GM20000 (cell line): ENCODE measurements at regions not wholly inside any gene's neighbourhood (a gene's known extent, or its start where the extent isn't known, plus 50 kb on each side); places are given as distances from the start of the nearest gene placed in this dataset.

Experiments used
- DNase-seq: peaks from one replicate; pipeline ENCODE4 v3.0.0; 2012; ENCODE audit warnings: low spot score
- TF ChIP-seq, protein P1 (sequence below): IDR thresholded peaks from 2 replicates; pipeline ENCODE4 v1.5.1; 2012; ENCODE audit warnings: mild to moderate bottlenecking, control low read depth; ENCODE audit errors: extremely low read depth, missing control alignments

DNA sequence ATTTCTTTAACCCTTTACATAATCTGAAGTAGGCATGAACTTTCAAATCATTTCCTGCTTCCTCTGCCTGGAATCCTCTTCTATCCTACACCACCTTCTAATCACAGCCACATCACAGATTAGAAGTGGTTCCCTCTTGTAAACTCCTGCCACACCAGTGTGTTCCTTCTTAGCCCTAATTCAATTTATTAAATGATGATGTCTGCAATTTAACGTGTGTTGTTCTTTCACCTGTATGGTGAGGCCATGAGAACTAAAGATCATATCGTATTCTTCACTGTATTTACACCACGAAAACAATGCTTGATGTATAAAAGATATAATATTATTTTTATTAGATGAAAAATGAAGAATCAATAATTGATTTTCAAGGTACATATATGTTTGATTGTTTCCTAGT lies 494.3 kb downstream of the EPHA4 start:
- TF ChIP-seq, protein P1, sequence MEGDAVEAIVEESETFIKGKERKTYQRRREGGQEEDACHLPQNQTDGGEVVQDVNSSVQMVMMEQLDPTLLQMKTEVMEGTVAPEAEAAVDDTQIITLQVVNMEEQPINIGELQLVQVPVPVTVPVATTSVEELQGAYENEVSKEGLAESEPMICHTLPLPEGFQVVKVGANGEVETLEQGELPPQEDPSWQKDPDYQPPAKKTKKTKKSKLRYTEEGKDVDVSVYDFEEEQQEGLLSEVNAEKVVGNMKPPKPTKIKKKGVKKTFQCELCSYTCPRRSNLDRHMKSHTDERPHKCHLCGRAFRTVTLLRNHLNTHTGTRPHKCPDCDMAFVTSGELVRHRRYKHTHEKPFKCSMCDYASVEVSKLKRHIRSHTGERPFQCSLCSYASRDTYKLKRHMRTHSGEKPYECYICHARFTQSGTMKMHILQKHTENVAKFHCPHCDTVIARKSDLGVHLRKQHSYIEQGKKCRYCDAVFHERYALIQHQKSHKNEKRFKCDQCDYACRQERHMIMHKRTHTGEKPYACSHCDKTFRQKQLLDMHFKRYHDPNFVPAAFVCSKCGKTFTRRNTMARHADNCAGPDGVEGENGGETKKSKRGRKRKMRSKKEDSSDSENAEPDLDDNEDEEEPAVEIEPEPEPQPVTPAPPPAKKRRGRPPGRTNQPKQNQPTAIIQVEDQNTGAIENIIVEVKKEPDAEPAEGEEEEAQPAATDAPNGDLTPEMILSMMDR: no peak
- no peak for DNase-seq

- TF ChIP-seq, protein P1: no peak
- no peak for DNase-seq
These were observed 486.7 kb downstream of the EPHA4 start for GRCh38 chr2:221085341-221085900.

DNA sequence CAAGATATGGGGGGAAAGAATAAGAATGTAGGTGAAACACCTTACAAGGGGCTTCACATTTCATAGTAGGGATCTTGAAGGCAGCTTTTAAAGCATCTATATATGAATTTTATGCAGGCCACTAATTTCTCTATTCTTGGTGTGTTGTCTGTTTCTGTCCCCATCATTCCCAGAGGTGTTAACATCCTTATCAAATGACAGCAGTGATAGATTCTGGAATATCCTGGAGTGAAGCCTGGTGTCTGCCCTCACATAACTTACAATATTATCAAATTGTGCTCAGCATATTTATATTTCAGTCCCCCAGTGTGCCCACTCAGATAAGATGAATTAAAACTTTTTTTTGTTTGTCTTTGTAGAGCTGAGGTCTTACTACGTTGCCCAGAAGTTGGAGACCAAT lies 486.2 kb downstream of the EPHA4 start:
- TF ChIP-seq, protein P1: no peak
- no peak for DNase-seq

GRCh38 chr2:221087779-221088178 lies 484.3 kb downstream of the EPHA4 start:
- DNase-seq: no peak
- TF ChIP-seq, protein P1: no peak

- no peak for DNase-seq
These were observed 483.6 kb downstream of the EPHA4 start for GRCh38 chr2:221088506-221088905.

DNA sequence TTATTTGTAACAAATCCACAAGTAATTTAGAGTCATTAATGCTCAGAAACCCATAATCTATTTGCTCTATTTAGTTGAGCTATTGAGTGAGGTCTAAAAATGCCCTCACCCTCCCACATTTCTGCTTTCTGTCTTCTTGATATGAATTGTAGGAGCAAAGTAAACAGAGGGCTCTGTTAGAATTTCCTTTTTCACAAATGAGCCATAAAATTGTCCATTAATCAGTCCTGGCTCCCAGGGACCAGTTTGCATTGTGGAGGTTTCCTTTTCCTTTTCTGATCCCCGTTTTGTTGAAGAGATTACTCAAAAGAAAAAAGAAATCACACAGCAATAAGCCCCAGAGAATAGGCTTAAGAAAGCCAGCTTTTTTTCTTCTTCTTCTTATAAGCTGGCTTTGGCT lies 476.7 kb downstream of the EPHA4 start:
- DNase-seq: no peak

More at GRCh38 chr2:221088506-221088905, 483.6 kb downstream of the EPHA4 start:
- TF ChIP-seq, protein P1: no peak

GRCh38 chr2:221096706-221097567 lies 475.2 kb downstream of the EPHA4 start:
- TF ChIP-seq, protein P1: no peak
- DNase-seq: no peak

More for the DNA sequence above, 476.7 kb downstream of the EPHA4 start:
- TF ChIP-seq, protein P1: no peak
